GM19324 (cell line): ENCODE measurements at regions not wholly inside any gene's neighbourhood (a gene's known extent, or its start where the extent isn't known, plus 50 kb on each side); places are given as distances from the start of the nearest gene placed in this dataset.

ENCODE experiments used
- ATAC-seq: cut with Tn5 transposase; IDR thresholded peaks from one replicate; pipeline ENCODE4 v1.9.1; 2021; ENCODE audit warnings: mild to moderate bottlenecking, moderate library complexity; ENCODE audit not compliant: unreplicated experiment, low FRiP score

DNA sequence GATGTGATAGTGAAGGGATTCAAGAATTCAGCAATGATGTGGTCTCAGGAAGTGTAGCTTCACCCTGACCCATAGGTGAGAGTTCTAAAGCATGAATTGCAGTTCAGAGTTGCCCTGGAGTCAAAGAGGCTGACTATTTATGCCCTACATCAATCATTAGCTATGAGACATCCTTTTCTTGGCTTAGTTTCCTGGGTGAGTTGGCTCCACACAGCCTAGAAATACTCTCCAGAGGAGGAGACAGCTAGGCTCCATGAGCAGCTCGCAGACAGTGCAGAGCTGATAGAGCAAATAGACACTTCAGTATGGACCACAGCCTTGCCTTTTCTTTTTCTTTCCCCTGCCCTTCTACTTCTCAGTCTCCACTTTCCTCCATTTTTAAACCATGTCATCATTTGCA, 1651.8 kb downstream of the MAT2B start:
- no peak for ATAC-seq

DNA sequence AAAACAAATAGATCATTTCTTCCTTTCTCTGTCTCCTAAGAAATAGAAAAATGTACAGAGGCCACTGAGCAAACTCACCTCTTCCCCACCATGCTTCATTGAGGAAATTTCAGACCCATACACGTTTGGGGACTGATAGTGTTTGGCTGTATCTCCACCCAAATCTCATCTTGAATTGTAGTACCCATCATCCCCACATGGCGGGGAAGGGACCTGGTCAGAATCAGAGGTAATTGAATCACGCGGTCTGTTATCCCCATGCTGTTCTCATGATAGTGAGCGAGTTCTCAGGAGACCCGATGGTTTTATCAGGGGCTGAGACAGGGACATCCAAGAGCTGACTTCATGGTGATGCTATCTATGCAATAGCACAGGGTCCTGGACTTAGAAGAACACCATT, 1655.8 kb downstream of the MAT2B start:
- no peak for ATAC-seq

DNA sequence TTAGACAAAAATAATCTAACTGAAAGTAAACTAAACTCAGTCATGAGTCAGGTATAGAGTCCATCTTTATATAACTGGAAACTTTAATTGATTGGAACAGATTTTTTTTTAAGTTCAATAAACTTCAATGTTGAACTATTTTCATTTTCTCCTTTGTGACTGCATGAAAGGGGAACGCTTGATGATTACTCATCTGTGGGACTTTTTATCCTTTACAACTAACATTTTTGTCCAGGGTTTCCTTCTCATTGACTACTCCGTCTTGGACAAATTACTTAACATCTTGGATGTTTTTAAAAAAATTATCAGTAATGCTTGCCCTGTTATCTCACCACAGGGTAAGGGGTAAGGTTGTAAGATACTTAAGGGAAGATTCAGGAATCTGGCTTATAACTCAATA, 1658.4 kb downstream of the MAT2B start:
- ATAC-seq, result no peak

DNA sequence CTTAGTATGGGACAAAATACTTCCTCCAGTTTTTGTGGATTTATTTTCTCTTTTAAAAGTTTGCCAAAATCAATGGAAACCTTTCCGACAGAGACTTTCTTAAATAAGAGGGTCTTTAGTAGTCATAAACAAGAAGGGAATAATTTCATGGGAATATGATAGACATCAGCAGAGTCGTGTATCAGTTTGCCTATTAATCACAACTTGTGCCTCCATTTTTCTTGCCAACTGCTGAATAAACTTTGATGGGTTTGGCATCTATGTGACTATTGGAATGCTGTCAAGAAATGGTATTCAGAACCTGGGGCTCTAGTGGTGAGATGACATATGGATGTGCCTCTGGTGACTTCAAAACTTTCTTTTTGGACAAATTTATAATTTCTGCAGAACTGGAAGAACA, 1668.2 kb downstream of the MAT2B start:
- no peak for ATAC-seq

DNA sequence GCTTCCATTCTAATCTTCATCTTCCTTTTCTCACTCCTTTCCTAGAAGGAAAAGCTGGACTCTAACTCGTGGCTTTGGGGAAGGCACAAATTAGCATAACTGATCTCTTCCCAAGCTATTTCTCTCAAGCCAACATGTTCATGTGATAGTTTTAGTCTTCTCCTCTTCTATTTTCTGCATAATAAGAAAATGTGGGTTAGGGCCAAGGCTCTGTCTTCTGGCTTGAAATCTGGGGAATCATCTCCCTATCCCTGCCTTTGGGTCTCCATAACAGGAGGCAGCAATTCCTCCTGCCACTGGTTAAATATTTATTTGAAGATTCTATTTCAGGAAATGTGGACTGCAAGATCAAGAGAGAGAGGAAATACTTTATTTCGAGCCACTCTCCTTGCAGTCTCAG, 1669.6 kb downstream of the MAT2B start:
- no peak for ATAC-seq

DNA sequence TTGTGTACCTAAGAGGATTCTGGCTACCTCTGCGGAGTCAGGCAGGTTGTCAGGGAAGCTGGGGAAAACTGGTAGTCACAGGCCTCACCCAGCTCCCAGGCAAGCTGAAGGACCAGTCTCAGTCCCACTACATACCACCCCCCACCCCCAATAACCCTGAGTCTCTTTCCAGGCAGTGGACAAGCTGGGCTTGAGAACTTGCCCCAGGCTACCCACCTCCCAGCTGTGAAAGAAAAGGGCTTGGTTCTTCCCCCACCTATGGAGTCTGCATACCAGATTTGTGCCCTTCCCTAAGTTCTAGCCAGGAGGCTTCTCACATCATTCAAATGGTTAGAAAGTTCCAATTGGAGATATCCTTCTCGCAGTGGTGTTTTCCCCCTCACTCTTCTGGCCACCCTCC, 1678.8 kb downstream of the MAT2B start:
- no peak for ATAC-seq

DNA sequence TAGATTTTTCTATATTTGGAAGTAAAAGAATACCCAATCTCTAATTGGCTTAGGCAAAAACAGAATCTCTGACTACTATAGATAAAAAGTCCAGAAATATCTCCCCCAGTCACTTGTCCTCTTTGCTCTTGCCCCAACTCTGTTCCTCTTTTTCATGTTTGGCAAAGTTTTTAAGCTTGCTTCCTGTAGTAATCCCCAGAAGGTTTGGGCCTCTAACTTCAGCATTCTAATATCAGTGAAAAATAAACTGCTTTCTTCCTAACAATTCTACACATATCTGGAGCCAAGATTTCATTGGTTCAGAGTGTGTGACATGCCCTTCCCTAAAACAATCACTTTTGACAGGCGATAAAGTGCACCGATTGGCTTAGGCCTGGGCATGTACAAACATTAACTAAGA, 1680.3 kb downstream of the MAT2B start:
- ATAC-seq, result no peak

DNA sequence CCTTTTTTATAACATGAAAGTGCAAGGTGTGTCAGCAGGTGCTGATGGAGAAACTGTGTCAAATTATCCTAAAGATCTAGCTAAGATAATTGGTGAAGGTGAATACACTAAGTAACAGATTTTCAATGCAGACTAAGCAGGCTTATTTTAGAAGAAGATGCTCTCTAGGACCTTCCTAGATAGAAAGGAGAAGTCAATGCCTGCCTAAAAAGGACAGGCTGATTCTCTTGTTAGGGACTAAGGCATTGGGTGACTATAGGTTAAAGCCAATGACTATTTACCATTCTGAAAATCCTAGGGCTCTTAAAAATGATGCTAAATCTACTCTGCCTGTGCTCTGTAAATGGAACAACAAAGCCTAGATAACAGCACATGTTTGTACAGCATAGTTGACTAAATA, 1682.4 kb downstream of the MAT2B start:
- no peak for ATAC-seq

DNA sequence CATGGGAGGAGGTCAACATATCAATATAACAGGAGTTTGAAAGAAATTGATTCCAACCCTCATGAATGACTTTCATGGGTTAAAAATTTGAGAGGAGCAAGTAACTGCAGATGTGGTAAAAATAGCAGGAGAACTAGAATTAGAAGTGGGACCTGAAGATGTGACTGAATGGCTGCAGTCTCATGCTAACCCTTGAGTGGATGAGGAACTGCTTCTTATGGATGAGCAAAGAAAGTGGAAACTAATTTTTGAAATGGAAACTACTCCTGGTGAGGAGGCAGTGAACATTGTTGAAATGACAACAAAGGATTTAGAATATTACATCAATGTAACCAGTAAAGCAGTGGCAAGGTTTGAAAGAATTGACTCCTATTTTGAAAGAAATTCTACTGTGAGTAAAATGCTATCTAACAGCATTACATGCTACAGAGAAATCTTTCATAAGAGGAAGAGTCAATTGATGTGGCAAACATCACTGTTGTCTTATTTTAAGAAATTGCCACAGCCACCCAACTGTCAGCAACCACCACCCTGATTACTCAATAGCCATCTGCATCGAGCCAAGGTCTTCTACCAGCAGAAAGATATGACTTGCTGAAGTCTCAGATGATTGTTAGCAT, 1683.2 kb downstream of the MAT2B start:
- ATAC-seq, result no peak

DNA sequence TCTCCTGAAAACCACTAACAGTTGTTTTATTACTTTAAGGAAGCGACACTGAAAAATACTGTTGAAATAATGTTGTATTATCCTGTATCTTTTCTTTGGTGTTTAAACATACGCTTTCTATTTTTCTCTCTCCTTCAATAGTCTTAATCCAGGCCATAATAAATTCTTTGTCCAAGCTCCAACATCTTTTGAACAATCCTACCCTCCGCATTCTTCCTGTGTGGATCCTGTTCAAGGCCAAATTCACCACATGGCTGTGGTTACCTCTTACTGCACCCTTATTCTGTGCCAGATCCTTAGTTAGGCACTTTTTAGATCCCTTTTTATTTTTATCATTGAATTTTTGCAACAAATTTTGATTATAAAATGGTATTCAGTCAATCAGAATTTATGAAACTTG, 1691.5 kb downstream of the MAT2B start:
- no peak for ATAC-seq

DNA sequence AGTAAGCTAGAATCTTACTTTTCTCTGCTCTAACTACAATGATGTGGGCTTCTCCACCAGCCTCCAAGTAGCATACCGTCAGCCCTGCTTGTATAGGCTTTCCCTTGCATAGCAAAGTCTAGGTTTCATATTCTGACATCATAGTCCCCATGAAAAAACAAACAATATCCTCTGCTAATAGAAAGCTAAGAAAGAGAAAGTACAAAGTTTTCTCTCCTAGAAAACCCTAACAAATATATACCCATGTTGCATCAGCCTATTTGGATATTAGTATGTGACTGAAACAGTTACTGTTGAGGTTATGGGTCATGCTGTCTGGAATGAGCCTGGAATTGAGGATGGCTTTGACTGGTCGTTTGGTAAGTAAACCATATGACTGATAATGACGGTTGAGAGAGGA, 1696.0 kb downstream of the MAT2B start:
- no peak for ATAC-seq

DNA sequence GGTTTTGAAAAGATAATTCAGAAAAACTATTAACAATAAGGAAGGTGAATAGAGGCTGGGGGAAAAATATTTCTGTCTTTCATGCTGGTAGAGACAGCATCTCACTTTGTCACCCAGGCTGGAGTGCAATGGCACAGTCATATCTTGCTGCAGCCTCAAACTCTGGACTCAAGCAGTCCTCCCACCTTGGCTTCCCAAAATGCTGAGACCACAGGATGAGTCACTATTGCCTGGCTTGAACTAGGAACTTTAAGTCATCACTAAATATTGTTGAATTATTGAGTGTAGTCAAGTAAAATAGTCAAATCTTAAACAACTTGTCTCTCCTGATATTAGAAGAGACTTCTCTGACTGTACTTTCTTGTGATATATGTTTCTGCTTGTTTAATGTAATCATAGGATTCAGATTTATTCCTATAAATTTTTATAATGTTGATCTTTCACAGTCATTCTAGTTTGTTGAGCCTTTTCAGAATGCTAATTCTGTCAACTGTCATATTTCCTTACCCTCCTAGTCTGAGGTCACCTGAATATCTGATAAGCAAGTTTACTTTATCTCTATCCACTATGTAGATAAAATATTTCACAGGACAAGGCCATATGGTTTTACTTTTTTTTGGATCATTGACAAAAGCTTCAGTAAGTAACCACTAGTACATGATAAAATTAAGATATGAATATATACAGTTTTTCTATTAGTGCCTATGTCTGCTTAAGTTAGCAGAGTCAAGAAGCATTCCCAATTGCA, 1696.5 kb downstream of the MAT2B start:
- ATAC-seq, result no peak

DNA sequence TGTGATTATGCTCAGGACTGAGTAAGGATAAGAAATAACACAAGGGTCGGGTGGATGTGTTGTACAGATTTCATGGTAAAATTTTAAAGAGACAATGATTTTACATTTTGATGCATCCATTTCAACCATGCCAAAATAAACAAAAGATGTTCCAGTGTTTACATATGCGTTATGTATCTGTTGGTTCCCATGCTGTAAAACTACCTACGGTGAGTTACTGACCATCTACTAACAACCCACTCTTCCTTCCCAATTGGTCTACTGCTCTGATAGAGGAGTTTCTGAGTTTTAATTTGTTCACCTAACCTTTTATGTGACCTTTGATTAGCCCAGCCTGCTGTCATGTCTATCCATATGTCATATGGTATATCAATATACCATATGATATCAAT, 1697.1 kb downstream of the MAT2B start:
- no peak for ATAC-seq

DNA sequence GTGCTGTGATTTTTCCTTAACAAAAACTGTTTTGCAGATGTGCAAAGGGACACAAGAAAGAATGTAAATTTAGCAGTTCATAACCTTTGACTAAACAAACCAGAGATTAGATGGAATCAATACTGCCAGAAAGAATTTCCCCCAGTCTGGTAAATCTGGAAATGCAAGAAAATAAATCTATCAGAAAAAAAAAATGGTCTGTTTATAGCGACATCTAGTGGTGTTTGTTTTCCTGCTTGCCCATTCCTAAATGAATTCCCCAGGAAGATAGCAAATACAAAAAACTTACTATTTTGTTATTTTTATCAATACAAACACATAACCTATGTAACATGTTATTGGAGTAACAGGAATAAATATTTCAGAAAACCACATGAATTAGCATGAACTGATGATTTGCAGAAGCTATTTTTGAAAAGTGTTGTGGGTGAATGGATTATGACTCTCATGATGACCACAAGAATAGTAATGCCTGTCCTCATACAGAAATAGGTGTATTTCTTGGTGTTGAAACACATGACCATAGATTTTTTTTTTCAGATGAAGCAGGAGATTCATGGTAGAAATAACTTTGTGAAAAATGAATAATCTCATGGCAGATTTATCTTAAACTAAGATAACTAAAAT, 1703.8 kb downstream of the MAT2B start:
- ATAC-seq, result no peak

DNA sequence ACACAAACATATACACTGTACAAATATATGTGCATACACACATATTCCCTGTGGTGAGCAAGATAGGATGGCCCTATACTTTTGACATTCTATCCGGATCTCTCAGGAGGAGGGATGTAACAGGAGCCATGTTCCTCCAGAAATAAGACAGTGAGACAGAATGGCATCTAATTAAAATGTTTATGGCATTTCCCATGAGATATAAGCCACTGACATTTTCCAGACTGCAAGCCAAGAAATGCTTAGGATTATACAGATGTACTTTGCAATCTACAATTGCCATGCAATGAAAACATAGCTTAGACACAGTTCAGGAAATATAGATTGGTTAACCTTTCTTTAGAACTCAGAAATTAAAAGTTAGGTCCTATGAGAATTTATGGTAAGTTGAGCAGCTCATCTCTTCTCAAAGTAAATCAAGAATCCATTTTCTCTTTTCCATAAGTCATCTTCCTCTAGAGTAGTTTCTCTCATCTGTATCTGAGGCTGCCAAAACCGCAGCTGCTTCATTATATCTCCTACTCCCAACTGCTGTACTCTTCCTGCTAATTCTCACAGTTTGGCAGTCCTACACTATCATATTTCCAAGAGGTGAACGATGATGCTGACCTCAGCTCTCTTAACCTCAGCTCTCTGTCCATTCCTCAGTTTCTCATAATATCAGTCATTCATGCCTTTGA, 1719.1 kb downstream of the MAT2B start:
- ATAC-seq, result no peak

DNA sequence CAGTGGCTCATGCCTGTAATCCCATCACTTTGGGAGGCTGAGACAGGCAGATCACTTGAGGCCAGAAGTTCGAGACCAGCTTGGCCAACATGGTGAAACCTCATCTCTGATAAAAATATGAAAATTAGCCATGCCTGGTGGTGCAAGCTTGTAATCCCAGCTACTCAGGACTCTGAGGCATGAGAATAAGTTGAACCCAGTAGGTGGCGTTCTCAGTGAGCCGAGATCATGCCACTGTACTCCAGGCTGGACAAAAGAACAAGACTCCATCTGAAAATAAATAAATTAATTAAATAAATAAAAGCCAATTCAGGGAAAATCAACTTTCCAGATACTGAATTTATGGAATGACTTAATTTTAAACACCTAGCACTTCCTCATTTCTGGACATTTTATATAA, 1722.1 kb downstream of the MAT2B start:
- no peak for ATAC-seq

DNA sequence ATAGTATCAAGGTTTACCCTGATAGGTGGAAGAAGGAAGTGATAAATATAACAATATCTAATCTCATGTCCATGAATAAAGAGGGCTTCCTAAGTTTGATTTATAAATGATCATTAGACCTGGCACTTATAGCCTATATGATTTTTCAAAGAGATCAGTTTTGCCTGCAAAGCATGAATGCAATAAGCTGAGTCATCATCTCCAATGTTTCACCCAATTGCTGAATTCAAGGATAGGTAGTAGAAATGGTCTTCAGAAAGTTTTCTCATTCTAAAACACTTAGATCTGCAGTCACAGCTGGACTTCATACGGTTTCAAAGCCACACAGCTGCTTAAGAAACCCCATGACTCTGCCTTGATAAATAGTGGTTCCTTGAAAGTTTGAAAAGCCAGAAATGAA, 1722.8 kb downstream of the MAT2B start:
- ATAC-seq, result no peak

DNA sequence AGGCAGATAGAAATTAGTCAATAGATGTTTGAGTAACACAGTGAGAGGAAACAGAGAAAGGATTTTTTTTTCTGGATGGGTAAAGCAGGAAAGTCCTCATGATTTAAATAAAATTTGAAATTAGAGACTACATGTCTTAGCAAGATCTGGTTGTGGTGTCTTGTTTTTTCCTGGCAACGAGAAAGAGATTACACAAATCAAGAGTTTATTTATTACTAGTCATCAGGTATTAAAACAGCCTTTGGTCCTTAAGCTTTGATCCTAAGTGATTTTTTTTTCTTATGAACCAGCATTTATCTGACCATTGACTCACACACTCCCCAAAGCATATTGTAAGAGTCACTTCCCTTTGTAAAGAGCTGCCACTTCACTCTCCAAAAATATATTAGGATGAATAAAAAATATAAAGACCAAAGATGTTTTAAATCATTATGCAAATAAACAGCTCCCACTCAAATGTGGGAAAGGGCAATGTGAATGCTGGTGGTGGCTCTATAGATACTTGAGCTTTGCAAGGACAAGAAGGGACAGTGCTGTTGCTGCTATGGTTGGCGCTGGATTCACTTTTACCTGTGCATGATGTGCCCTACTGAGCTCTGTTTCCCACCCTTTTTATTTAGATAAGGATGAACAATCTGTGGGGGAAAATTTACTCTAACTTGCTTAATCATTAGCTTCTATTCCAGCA, 1726.5 kb downstream of the MAT2B start:
- no peak for ATAC-seq

DNA sequence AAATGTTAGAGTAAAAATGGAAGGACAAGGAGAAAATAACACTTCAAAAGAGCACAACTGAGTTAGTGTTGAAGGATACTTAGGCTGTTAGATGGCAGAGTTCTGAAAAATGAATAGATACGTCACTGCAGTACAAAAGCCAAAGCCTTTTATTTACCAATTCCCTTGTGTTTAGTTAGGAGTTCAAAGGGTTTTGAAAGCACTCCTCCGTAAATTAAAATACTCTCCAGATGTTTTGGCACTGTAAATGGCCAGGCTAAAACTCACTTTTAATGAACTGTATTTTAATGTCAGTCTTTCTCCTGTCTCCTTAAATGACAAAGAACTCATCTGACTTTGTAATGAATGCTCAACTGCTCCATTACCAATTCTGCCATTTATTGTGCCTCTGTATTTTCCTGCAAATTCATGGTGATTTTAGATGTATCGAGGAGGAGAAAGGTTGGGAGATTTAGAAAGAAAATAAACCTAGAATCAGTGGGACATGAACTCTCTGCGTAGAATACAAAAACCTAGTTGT, 1727.2 kb downstream of the MAT2B start:
- no peak for ATAC-seq

DNA sequence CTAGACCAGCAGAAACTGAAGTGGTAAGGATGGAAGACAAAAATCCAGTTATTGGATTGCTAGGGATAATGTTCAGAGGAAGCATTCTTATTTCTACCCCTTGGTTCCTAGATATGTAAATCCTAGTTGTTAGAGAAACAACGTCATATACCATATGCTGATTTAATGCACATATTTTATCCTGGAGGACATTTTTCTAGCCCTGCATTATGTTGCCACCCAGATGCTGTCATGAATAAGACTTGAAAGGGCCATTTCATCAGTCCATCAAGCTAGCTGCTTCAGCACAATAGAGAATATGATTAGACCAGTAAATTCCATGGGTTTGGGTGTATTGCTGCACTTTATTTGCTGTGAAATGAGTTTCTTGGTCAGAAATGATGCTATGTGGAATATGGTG, 1736.4 kb downstream of the MAT2B start:
- ATAC-seq, result no peak

DNA sequence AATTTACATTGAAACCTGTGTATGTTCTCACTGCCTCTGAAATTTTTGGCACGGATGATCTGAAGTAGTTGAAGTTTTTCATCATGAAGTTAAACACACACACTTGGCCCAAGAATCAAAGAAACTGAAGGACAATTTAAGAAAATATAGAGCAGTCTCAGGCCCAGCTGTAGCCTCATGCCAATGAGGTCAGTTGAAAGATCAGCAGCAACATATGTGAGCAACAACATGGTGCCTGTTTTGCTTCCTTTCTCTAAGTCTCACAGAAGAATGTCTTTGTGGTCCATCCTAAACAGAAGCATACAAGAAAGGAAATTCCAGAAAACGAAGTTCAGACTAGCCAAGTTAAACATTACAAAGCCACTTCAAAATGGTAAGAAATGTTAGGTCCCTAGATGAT, 1737.2 kb downstream of the MAT2B start:
- no peak for ATAC-seq
